ENCODE measurements at regions not wholly inside any gene's neighbourhood (a gene's known extent, or its start where the extent isn't known, plus 50 kb on each side); places are given as distances from the start of the nearest gene placed in this dataset.

- no peaks in the 10 kb centered on the region for H3K27me3 Mint-ChIP-seq (ENCODE audit: low read depth, unreplicated experiment)
- no peak for FAIRE-seq
- H3K36me3 ChIP-seq (ENCODE audit: insufficient read depth, low read length) = no peaks in the 10 kb centered on the region
These were observed 250.0 kb downstream of the GPM6A start for GRCh38 chr4:175562111-175562510.

GRCh38 chr4:175562542-175562941 is 249.5 kb downstream of the GPM6A start:
- Histone ChIP-seq H3K9me3 (ENCODE audit: insufficient read depth, low read depth, low read length) (no peaks in the 10 kb centered on the region), H4K20me1 (ENCODE audit: insufficient read depth, low read length) (no peaks in the 10 kb centered on the region), H3K4me1 (ENCODE audit: insufficient read depth, low read length) (no peaks in the 10 kb centered on the region), H3K4me2 (ENCODE audit: low read length) (no peak overlapping the region), H3K27me3 (ENCODE audit: insufficient read depth, low read length) (no peaks in the 10 kb centered on the region), H3K79me2 (ENCODE audit: insufficient read depth, low read length) (no peaks in the 10 kb centered on the region), H3K27ac (ENCODE audit: low read depth, low read length) (no peak overlapping the region), H3K9ac (ENCODE audit: low read length) (no peak overlapping the region), H2AFZ (ENCODE audit: low read depth, low read length) (no peak overlapping the region), H3K36me3 (ENCODE audit: insufficient read depth, low read length) (no peaks in the 10 kb centered on the region), H3K4me3 (ENCODE audit: insufficient read depth, low read depth, low read length) (no peak overlapping the region)
- DNase-seq (ENCODE audit: low read depth) (no peak), FAIRE-seq (no peak)
- TF ChIP-seq EZH2 (IDR thresholded peaks at IDR 0.05; ENCODE audit: insufficient read depth, low read length) (no peak), CTCF (IDR thresholded peaks at IDR 0.05; ENCODE audit: insufficient read depth, low read depth, low read length) (no peak)
- H3K9me3 Mint-ChIP-seq (ENCODE audit: unreplicated experiment) = no peaks in the 10 kb centered on the region
- no peaks in the 10 kb centered on the region for H3K4me1 Mint-ChIP-seq (ENCODE audit: low read depth, unreplicated experiment)
- no peak overlapping the region for H3K4me3 Mint-ChIP-seq (ENCODE audit: unreplicated experiment)
- H3K36me3 Mint-ChIP-seq (ENCODE audit: low read depth, unreplicated experiment) = no peaks in the 10 kb centered on the region
- no peak overlapping the region for H3K27ac Mint-ChIP-seq (ENCODE audit: unreplicated experiment)
- H3K27me3 Mint-ChIP-seq (ENCODE audit: low read depth, unreplicated experiment) = no peaks in the 10 kb centered on the region

More at GRCh38 chr4:175562111-175562510, 250.0 kb downstream of the GPM6A start:
- Histone ChIP-seq H4K20me1 (ENCODE audit: insufficient read depth, low read length) (no peaks in the 10 kb centered on the region), H3K9me3 (ENCODE audit: insufficient read depth, low read depth, low read length) (no peaks in the 10 kb centered on the region), H3K27me3 (ENCODE audit: insufficient read depth, low read length) (no peaks in the 10 kb centered on the region), H3K4me1 (ENCODE audit: insufficient read depth, low read length) (no peaks in the 10 kb centered on the region), H3K27ac (ENCODE audit: low read depth, low read length) (no peak overlapping the region), H3K79me2 (ENCODE audit: insufficient read depth, low read length) (no peaks in the 10 kb centered on the region), H3K4me3 (ENCODE audit: insufficient read depth, low read depth, low read length) (no peak overlapping the region), H3K4me2 (ENCODE audit: low read length) (no peak overlapping the region), H3K9ac (ENCODE audit: low read length) (no peak overlapping the region), H2AFZ (ENCODE audit: low read depth, low read length) (no peak overlapping the region)
- DNase-seq (ENCODE audit: low read depth) = no peak
- Mint-ChIP-seq H3K36me3 (ENCODE audit: low read depth, unreplicated experiment) (no peaks in the 10 kb centered on the region), H3K9me3 (ENCODE audit: unreplicated experiment) (no peaks in the 10 kb centered on the region), H3K4me3 (ENCODE audit: unreplicated experiment) (no peak overlapping the region), H3K27ac (ENCODE audit: unreplicated experiment) (no peak overlapping the region), H3K4me1 (ENCODE audit: low read depth, unreplicated experiment) (no peaks in the 10 kb centered on the region)
- TF ChIP-seq EZH2 (IDR thresholded peaks at IDR 0.05; ENCODE audit: insufficient read depth, low read length) (no peak), CTCF (IDR thresholded peaks at IDR 0.05; ENCODE audit: insufficient read depth, low read depth, low read length) (no peak)
